Dedifferentiated amniotic fluid mesenchymal stem cell (primary cell): ENCODE measurements at regions not wholly inside any gene's neighbourhood (a gene's known extent, or its start where the extent isn't known, plus 50 kb on each side); places are given as distances from the start of the nearest gene placed in this dataset.
"Not testable (repeated sequence)": the region's sequence is repeated elsewhere in the genome, so short reads cannot be mapped to it uniquely, and the experiment has no call there.

ENCODE experiments used
- DNase-seq: peaks from one replicate; pipeline ENCODE4 v3.0.0-alpha.2; 2016; ENCODE audit errors: extremely low spot score

- no peak for DNase-seq
Measured at GRCh38 chr4:124104628-124105027, 607.9 kb downstream of the ANKRD50 start.

- no peak for DNase-seq
Measured at GRCh38 chr4:124105212-124105611, 607.3 kb downstream of the ANKRD50 start.

GRCh38 chr4:124111411-124111810 lies 601.1 kb downstream of the ANKRD50 start:
- DNase-seq, result no peak

GRCh38 chr4:124111922-124112321 lies 600.6 kb downstream of the ANKRD50 start:
- DNase-seq, result peak; percentile 81

- DNase-seq, result no peak
Measured at GRCh38 chr4:124118061-124118460, 594.5 kb downstream of the ANKRD50 start.

- DNase-seq, result peak; percentile 57
Measured at GRCh38 chr4:124121461-124121971, 591.0 kb downstream of the ANKRD50 start.

GRCh38 chr4:124123181-124123580 lies 589.4 kb downstream of the ANKRD50 start:
- DNase-seq, result no peak

GRCh38 chr4:124123721-124124120 lies 588.8 kb downstream of the ANKRD50 start:
- DNase-seq, result no peak

GRCh38 chr4:124131324-124131723 lies 581.2 kb downstream of the ANKRD50 start:
- not testable (repeated sequence) for DNase-seq

- DNase-seq, result no peak
Measured at GRCh38 chr4:124132161-124132560, 580.4 kb downstream of the ANKRD50 start.

GRCh38 chr4:124133753-124134152 lies 578.8 kb downstream of the ANKRD50 start:
- DNase-seq, result no peak

- no peak for DNase-seq
Measured at GRCh38 chr4:124135409-124135813, 577.1 kb downstream of the ANKRD50 start.

GRCh38 chr4:124139044-124139443 lies 573.5 kb downstream of the ANKRD50 start:
- DNase-seq, result no peak

- DNase-seq, result no peak
Measured at GRCh38 chr4:124143632-124144031, 568.9 kb downstream of the ANKRD50 start.

GRCh38 chr4:124144238-124144654 lies 568.3 kb downstream of the ANKRD50 start:
- DNase-seq, result no peak

- DNase-seq, result no peak
Measured at GRCh38 chr4:124146068-124146467, 566.5 kb downstream of the ANKRD50 start.

- DNase-seq, result no peak
Measured at GRCh38 chr4:124151031-124151430, 561.5 kb downstream of the ANKRD50 start.

- no peak for DNase-seq
Measured at GRCh38 chr4:124152132-124152531, 560.4 kb downstream of the ANKRD50 start.

GRCh38 chr4:124155239-124155638 lies 557.3 kb downstream of the ANKRD50 start:
- DNase-seq, result no peak

- DNase-seq, result no peak
Measured at GRCh38 chr4:124157396-124158083, 555.0 kb downstream of the ANKRD50 start.

GRCh38 chr4:124163401-124163800 lies 549.1 kb downstream of the ANKRD50 start:
- no peak for DNase-seq

GRCh38 chr4:124167602-124168001 lies 544.9 kb downstream of the ANKRD50 start:
- DNase-seq, result no peak

GRCh38 chr4:124169524-124169923 lies 543.0 kb downstream of the ANKRD50 start:
- DNase-seq, result not testable (repeated sequence)

GRCh38 chr4:124173912-124174311 lies 538.6 kb downstream of the ANKRD50 start:
- peak; percentile 36 for DNase-seq
